Inflammatory macrophage treated with lipopolysaccharide for 4 hours (primary cell): ENCODE measurements at regions not wholly inside any gene's neighbourhood (a gene's known extent, or its start where the extent isn't known, plus 50 kb on each side); places are given as distances from the start of the nearest gene placed in this dataset.
A peak's percentile ranks its signal among the peaks of the same experiment; 100 is the strongest.

ENCODE experiments used
- DNase-seq: peaks from one replicate; pipeline ENCODE4 v3.0.0-alpha.2; 2020

GRCh38 chr1:81379430-81379829 lies 421.3 kb upstream of the ADGRL2 start:
- DNase-seq: no peak

GRCh38 chr1:81377406-81377805 lies 423.3 kb upstream of the ADGRL2 start:
- DNase-seq: no peak

GRCh38 chr1:81375884-81376548 lies 424.7 kb upstream of the ADGRL2 start:
- no peak for DNase-seq

GRCh38 chr1:81374481-81374880 lies 426.3 kb upstream of the ADGRL2 start:
- DNase-seq: no peak

- no peak for DNase-seq
Measured at GRCh38 chr1:81371864-81372263, 428.9 kb upstream of the ADGRL2 start.

GRCh38 chr1:81369833-81370232 lies 430.9 kb upstream of the ADGRL2 start:
- no peak for DNase-seq

GRCh38 chr1:81366173-81366572 lies 434.6 kb upstream of the ADGRL2 start:
- no peak for DNase-seq

GRCh38 chr1:81364088-81364487 lies 436.6 kb upstream of the ADGRL2 start:
- no peak for DNase-seq

- DNase-seq: no peak
Measured at GRCh38 chr1:81358151-81358550, 442.6 kb upstream of the ADGRL2 start.

GRCh38 chr1:81351864-81352263 lies 448.9 kb upstream of the ADGRL2 start:
- DNase-seq: no peak

- DNase-seq: no peak
Measured at GRCh38 chr1:81349194-81349965, 451.4 kb upstream of the ADGRL2 start.

- no peak for DNase-seq
Measured at GRCh38 chr1:81345110-81345509, 455.6 kb upstream of the ADGRL2 start.

- peak; percentile 13 for DNase-seq
Measured at GRCh38 chr1:81340239-81340638, 460.5 kb upstream of the ADGRL2 start.

GRCh38 chr1:81337226-81337625 lies 463.5 kb upstream of the ADGRL2 start:
- DNase-seq: no peak

- DNase-seq: no peak
Measured at GRCh38 chr1:81335876-81336275, 464.9 kb upstream of the ADGRL2 start.

GRCh38 chr1:81330521-81330920 lies 470.2 kb upstream of the ADGRL2 start:
- no peak for DNase-seq

GRCh38 chr1:81330111-81330510 lies 470.6 kb upstream of the ADGRL2 start:
- no peak for DNase-seq

GRCh38 chr1:81329041-81329440 lies 471.7 kb upstream of the ADGRL2 start:
- DNase-seq: no peak

- no peak for DNase-seq
Measured at GRCh38 chr1:81327743-81328142, 473.0 kb upstream of the ADGRL2 start.

- no peak for DNase-seq
Measured at GRCh38 chr1:81327103-81327710, 473.5 kb upstream of the ADGRL2 start.

GRCh38 chr1:81326212-81326611 lies 474.5 kb upstream of the ADGRL2 start:
- no peak for DNase-seq

GRCh38 chr1:81325397-81325796 lies 475.3 kb upstream of the ADGRL2 start:
- no peak for DNase-seq

GRCh38 chr1:81323862-81324261 lies 476.9 kb upstream of the ADGRL2 start:
- no peak for DNase-seq

GRCh38 chr1:81317191-81317590 lies 483.5 kb upstream of the ADGRL2 start:
- no peak for DNase-seq
